ENCODE measurements at regions not wholly inside any gene's neighbourhood (a gene's known extent, or its start where the extent isn't known, plus 50 kb on each side); places are given as distances from the start of the nearest gene placed in this dataset.

DNA sequence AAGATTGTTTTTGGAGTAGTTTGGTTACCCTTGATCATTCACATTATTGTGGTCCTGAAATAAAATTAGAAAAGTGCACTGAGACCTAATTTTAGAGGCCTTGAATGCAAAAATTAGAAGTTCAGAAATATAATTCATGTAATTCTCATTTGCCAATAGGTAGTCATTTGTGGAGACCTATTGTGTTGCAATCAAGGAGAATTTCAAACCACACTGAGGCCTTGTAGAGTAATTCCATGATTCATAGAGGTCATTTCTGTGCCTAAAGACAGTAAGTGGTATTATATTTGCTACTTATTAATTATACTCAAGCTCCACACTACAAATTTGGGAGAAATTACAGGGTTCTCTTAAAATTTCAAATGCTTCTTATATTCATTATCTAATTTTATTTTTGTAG is 946.8 kb upstream of the POT1 start:
- no peak for DNase-seq (ENCODE audit: low read depth, low spot score)
- dilution Hi-C loops (cut with MboI; ENCODE audit: extremely low pct_ligation_motif_present, low sequenced_read_pairs): no loop called here
- H3K27me3 ChIP-seq (ENCODE audit: control insufficient read depth, extremely low read depth, insufficient read depth, low read length): no peaks in the 10 kb centered on the region
- H3K4me1 ChIP-seq (ENCODE audit: control insufficient read depth, extremely low read depth, insufficient read depth, low read length): no peaks in the 10 kb centered on the region
- H3K9ac ChIP-seq (ENCODE audit: control insufficient read depth, extremely low read depth, insufficient read depth, low read length): no peak overlapping the region
- H3K36me3 ChIP-seq (ENCODE audit: control insufficient read depth in 2 of 2, extremely low read depth in 1 of 2, insufficient read depth in 2 of 2, low read length in 2 of 2): no peaks in the 10 kb centered on the region
- no peak overlapping the region for H2AFZ ChIP-seq (ENCODE audit: control insufficient read depth, low read length)
- TF ChIP-seq EZH2 (IDR thresholded peaks at IDR 0.05; ENCODE audit: low read length): no peak
- no peak for TF ChIP-seq CTCF (optimal IDR thresholded peaks at IDR 0.05 in 1 of 3, IDR thresholded peaks at IDR 0.05 in 1 of 3, conservative IDR thresholded peaks at IDR 0.05 in 1 of 3; ENCODE audit: extremely low read depth in 1 of 3, insufficient read depth in 2 of 3, low read length in 3 of 3)
- H3K9me1 ChIP-seq (ENCODE audit: control insufficient read depth, extremely low read depth, insufficient read depth, low read length): no peaks in the 10 kb centered on the region
- no peaks in the 10 kb centered on the region for H3K9me3 ChIP-seq (ENCODE audit: control insufficient read depth, low read depth, low read length)
- H3K4me2 ChIP-seq (ENCODE audit: control insufficient read depth, extremely low read depth, insufficient read depth, low read depth, low read length): no peak overlapping the region
- no peak overlapping the region for H3K4me3 ChIP-seq (ENCODE audit: control insufficient read depth in 2 of 3, extremely low read depth in 1 of 3, insufficient read depth in 2 of 3, low read depth in 1 of 3, low read length in 3 of 3)
- no peak overlapping the region for H3K27ac ChIP-seq (ENCODE audit: control insufficient read depth, insufficient read depth, low read length)
- no peaks in the 10 kb centered on the region for H4K20me1 ChIP-seq (ENCODE audit: control insufficient read depth, extremely low read depth, insufficient read depth, low read length)
- no peaks in the 10 kb centered on the region for H3K79me2 ChIP-seq (ENCODE audit: control insufficient read depth, insufficient read depth, low read length)
- no peak for FAIRE-seq

DNA sequence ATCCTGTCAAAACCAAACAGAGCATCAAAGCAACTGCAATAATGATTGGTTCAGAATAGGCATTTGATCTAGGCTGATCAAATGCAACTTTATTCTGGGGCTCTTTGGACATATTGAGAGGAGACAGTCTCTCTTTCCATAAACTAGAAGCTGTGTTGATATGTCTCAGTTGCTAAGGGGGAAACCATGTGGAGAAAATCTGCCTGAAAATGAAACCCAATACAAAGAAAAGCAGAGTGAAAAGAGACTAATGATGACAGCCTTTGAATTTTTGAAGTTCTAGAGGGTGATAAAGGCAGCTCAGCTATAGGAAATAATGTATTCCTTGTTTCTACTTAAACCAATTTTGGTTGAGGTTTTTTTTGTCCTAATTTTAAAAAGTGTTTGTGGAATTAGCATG is 941.8 kb upstream of the POT1 start:
- no peaks in the 10 kb centered on the region for H3K9me1 ChIP-seq (ENCODE audit: control insufficient read depth, extremely low read depth, insufficient read depth, low read length)
- dilution Hi-C loops (cut with MboI; ENCODE audit: extremely low pct_ligation_motif_present, low sequenced_read_pairs): no loop called here
- H3K4me2 ChIP-seq (ENCODE audit: control insufficient read depth, extremely low read depth, insufficient read depth, low read depth, low read length): no peak overlapping the region
- no peak overlapping the region for H3K27ac ChIP-seq (ENCODE audit: control insufficient read depth, insufficient read depth, low read length)
- no peaks in the 10 kb centered on the region for H3K27me3 ChIP-seq (ENCODE audit: control insufficient read depth, extremely low read depth, insufficient read depth, low read length)
- no peaks in the 10 kb centered on the region for H3K4me1 ChIP-seq (ENCODE audit: control insufficient read depth, extremely low read depth, insufficient read depth, low read length)
- FAIRE-seq: no peak
- H3K79me2 ChIP-seq (ENCODE audit: control insufficient read depth, insufficient read depth, low read length): no peaks in the 10 kb centered on the region
- H3K9ac ChIP-seq (ENCODE audit: control insufficient read depth, extremely low read depth, insufficient read depth, low read length): no peak overlapping the region
- no peaks in the 10 kb centered on the region for H3K9me3 ChIP-seq (ENCODE audit: control insufficient read depth, low read depth, low read length)
- no peaks in the 10 kb centered on the region for H4K20me1 ChIP-seq (ENCODE audit: control insufficient read depth, extremely low read depth, insufficient read depth, low read length)
- DNase-seq (ENCODE audit: low read depth, low spot score): no peak
- no peak overlapping the region for H2AFZ ChIP-seq (ENCODE audit: control insufficient read depth, low read length)
- TF ChIP-seq CTCF (optimal IDR thresholded peaks at IDR 0.05 in 1 of 3, IDR thresholded peaks at IDR 0.05 in 1 of 3, conservative IDR thresholded peaks at IDR 0.05 in 1 of 3; ENCODE audit: extremely low read depth in 1 of 3, insufficient read depth in 2 of 3, low read length in 3 of 3) (no peak), EZH2 (IDR thresholded peaks at IDR 0.05; ENCODE audit: low read length) (no peak)
- H3K36me3 ChIP-seq (ENCODE audit: control insufficient read depth in 2 of 2, extremely low read depth in 1 of 2, insufficient read depth in 2 of 2, low read length in 2 of 2): no peaks in the 10 kb centered on the region
- no peak overlapping the region for H3K4me3 ChIP-seq (ENCODE audit: control insufficient read depth in 2 of 3, extremely low read depth in 1 of 3, insufficient read depth in 2 of 3, low read depth in 1 of 3, low read length in 3 of 3)

All from keratinocyte (primary cell).